Transverse colon (tissue), 4 donors: ENCODE measurements at regions not wholly inside any gene's neighbourhood (a gene's known extent, or its start where the extent isn't known, plus 50 kb on each side); places are given as distances from the start of the nearest gene placed in this dataset.

Experiments used
- DNase-seq: peaks from one replicate; pipeline ENCODE4 v3.0.0-alpha.2; 2019
- H3K27ac ChIP-seq, 4 donors: fragments of 200-600 bp; sonication (generic); 2 replicates each; pipeline ENCODE4 v1.5.1; 2016 to 2018; ENCODE audit warnings: inconsistent platforms in 4 of 4
- H3K27me3 ChIP-seq: fragments of 200-600 bp; sonication (generic); 2 replicates; pipeline ENCODE4 v1.5.1; 2017; ENCODE audit warnings: inconsistent platforms
- H3K36me3 ChIP-seq, 4 donors: fragments of 200-600 bp; sonication (generic); 2 replicates each; pipeline ENCODE4 v1.5.1; 2017 to 2019; ENCODE audit warnings: inconsistent platforms in 4 of 4
- H3K4me1 ChIP-seq, 4 donors: fragments of 200-600 bp; sonication (generic); 2 replicates each; pipeline ENCODE4 v1.5.1; 2017 to 2020; ENCODE audit warnings: inconsistent platforms in 4 of 4
- H3K4me3 ChIP-seq, 4 donors: fragments of 200-600 bp; sonication (generic); 1 replicate in 1 of 4; 2 replicates in 3 of 4; pipeline versions ENCODE4 v1.5.1 to v1.6.1; 2017 to 2019; ENCODE audit warnings: inconsistent platforms in 4 of 4
- H3K9me3 ChIP-seq, 2 donors: fragments of 200-600 bp; sonication (generic); 2 replicates each; pipeline ENCODE4 v1.5.1; 2017 to 2019; ENCODE audit warnings: inconsistent platforms in 2 of 2
- CTCF ChIP-seq, 5 experiments: fragments of 200-600 bp in 3 of 5; fragments of 450-650 bp in 2 of 5; sonication (generic) in 3 of 5; IDR thresholded peaks; 1 replicate in 2 of 5; 2 replicates in 3 of 5; pipeline ENCODE4 v1.5.1; 2016 to 2017; ENCODE audit warnings: antibody characterized with exemption in 5 of 5, inconsistent platforms in 3 of 5, mild to moderate bottlenecking in 2 of 5, moderate library complexity in 1 of 5
- EP300 ChIP-seq: sonication (generic); formaldehyde crosslinking; IDR thresholded peaks from one replicate; pipeline ENCODE4 v1.6.1; 2017; ENCODE audit warnings: antibody characterized with exemption, low read depth
- POLR2A ChIP-seq: fragments of 450-650 bp; IDR thresholded peaks from one replicate; pipeline ENCODE4 v1.6.1; 2016; ENCODE audit warnings: antibody characterized with exemption, mild to moderate bottlenecking, moderate library complexity
- POLR2AphosphoS5 ChIP-seq, 3 donors: sonication (generic); formaldehyde crosslinking; IDR thresholded peaks; one replicate each; pipeline ENCODE4 v1.6.1; 2016; ENCODE audit warnings: antibody characterized with exemption in 3 of 3
- WGBS, 2 donors: methylation state at CpG; one replicate each; pipeline ENCODE4 v1.1.5; 2018; ENCODE audit warnings: low coverage in 1 of 2; 5-methylcytosine and 5-hydroxymethylcytosine counted together
- in situ Hi-C, 4 donors: fragments of 200-750 bp; cut with MboI; loops; one replicate each; pipeline versions ENCODE4 v1.15.0 to v1.15.1; 2017; ENCODE audit warnings: low sequenced_read_pairs in 3 of 4, low pct_ligation_motif_present in 1 of 4, low pct_unique_long_range_greater_than_20kb in 1 of 4
- intact Hi-C: fragments of 100-400 bp; cut with DNase I; formaldehyde crosslinking; loops from one replicate; pipeline ENCODE4 v1.15.1; 2023; ENCODE audit warnings: low total_unique reads

- DNase-seq = no peak
- TF ChIP-seq POLR2A (no peak), CTCF (IDR thresholded peaks at IDR 0.05) (no peak), POLR2AphosphoS5 (IDR thresholded peaks at IDR 0.05) (no peak), EP300 (no peak)
- H3K27ac ChIP-seq = no peak overlapping the region
- H3K36me3 ChIP-seq = no peaks in the 10 kb centered on the region
- H3K4me3 ChIP-seq = no peak overlapping the region
- intact Hi-C loops (no loop called here), in situ Hi-C loops (no loop called here)
- no peaks in the 10 kb centered on the region for H3K27me3 ChIP-seq
- H3K9me3 ChIP-seq = no peaks in the 10 kb centered on the region
- WGBS, 2 donors = 71 to 76% methylated on average over 3 to 4 of the region's 4 CpGs
- peaks cover 0 to 7% (median 2%) of the 10 kb centered on the region in 4 donors for H3K4me1 ChIP-seq
Measured at GRCh38 chr10:78691301-78692030, 377.3 kb upstream of the ZMIZ1 start.

GRCh38 chr10:78692071-78692470 lies 376.7 kb upstream of the ZMIZ1 start:
- Histone ChIP-seq H3K4me3 (no peak overlapping the region), H3K27ac (no peak overlapping the region), H3K9me3 (no peaks in the 10 kb centered on the region), H3K27me3 (no peaks in the 10 kb centered on the region), H3K4me1 (peaks cover 0 to 7% (median 2%) of the 10 kb centered on the region in 4 donors), H3K36me3 (no peaks in the 10 kb centered on the region)
- intact Hi-C loops (no loop called here), in situ Hi-C loops (no loop called here)
- no peak for TF ChIP-seq POLR2AphosphoS5 (IDR thresholded peaks at IDR 0.05)
- no peak for TF ChIP-seq EP300
- TF ChIP-seq POLR2A = no peak
- no peak for TF ChIP-seq CTCF (IDR thresholded peaks at IDR 0.05)
- DNase-seq = no peak
- 91% methylated on average over 4 of the region's 4 CpGs; no CpG with 5 or more reads in 1 of the 2 donors for WGBS, 2 donors

GRCh38 chr10:78695846-78696245 lies 372.9 kb upstream of the ZMIZ1 start:
- H3K27ac ChIP-seq = no peak overlapping the region
- no peaks in the 10 kb centered on the region for H3K36me3 ChIP-seq
- no peaks in the 10 kb centered on the region for H3K9me3 ChIP-seq
- 57 to 89% methylated on average over 1 to 7 of the region's 7 CpGs for WGBS, 2 donors
- DNase-seq = no peak
- in situ Hi-C loops = no loop called here
- H3K27me3 ChIP-seq = no peaks in the 10 kb centered on the region
- H3K4me1 ChIP-seq = peaks cover 0 to 3% (median 0%) of the 10 kb centered on the region in 4 donors
- H3K4me3 ChIP-seq = no peak overlapping the region
- TF ChIP-seq POLR2A = no peak
- TF ChIP-seq EP300 = no peak
- no peak for TF ChIP-seq CTCF (IDR thresholded peaks at IDR 0.05)
- TF ChIP-seq POLR2AphosphoS5 (IDR thresholded peaks at IDR 0.05) = no peak
- intact Hi-C loops = no loop called here

GRCh38 chr10:78696791-78697395 lies 371.9 kb upstream of the ZMIZ1 start:
- Histone ChIP-seq H3K4me3 (no peak overlapping the region), H3K4me1 (peaks cover 0 to 3% (median 0%) of the 10 kb centered on the region in 4 donors), H3K9me3 (no peaks in the 10 kb centered on the region), H3K27me3 (no peaks in the 10 kb centered on the region), H3K27ac (peak overlapping the region in 1 of 4 donors; percentile 20), H3K36me3 (no peaks in the 10 kb centered on the region)
- no peak for DNase-seq
- intact Hi-C loops = no loop called here
- TF ChIP-seq POLR2A (no peak), POLR2AphosphoS5 (IDR thresholded peaks at IDR 0.05) (peak; percentile 16 to 50 (median 22))
- in situ Hi-C loops = no loop called here
- WGBS, 2 donors = 71 to 80% methylated on average over 1 to 5 of the region's 5 CpGs
